ENCODE measurements at regions not wholly inside any gene's neighbourhood (a gene's known extent, or its start where the extent isn't known, plus 50 kb on each side); places are given as distances from the start of the nearest gene placed in this dataset.

GRCh38 chr13:44170731-44171130 is 202.9 kb upstream of the SERP2 start:
- Histone ChIP-seq H3K27ac (ENCODE audit: insufficient read length, low read depth, low read length) (no peak overlapping the region), H2BK120ac (ENCODE audit: low read depth, low read length, poor library complexity, severe bottlenecking) (no peak overlapping the region), H3K9me3 (ENCODE audit: control insufficient read depth, low read depth, low read length) (no peaks in the 10 kb centered on the region), H4K20me1 (ENCODE audit: control insufficient read depth, insufficient read depth, insufficient read length) (no peaks in the 10 kb centered on the region), H4K8ac (replicated peaks; ENCODE audit: insufficient read length, low read depth, low read length) (no peak overlapping the region), H3T11ph (ENCODE audit: low read length) (no peak overlapping the region), H3K4me2 (ENCODE audit: insufficient read depth, insufficient read length, low read length) (no peak overlapping the region), H3K18ac (ENCODE audit: insufficient read length, low read depth, low read length) (no peak overlapping the region), H3K79me1 (ENCODE audit: insufficient read depth, low read depth, low read length, poor library complexity, severe bottlenecking) (no peaks in the 10 kb centered on the region), H3K27me3 (ENCODE audit: insufficient read depth, low read length) (no peaks in the 10 kb centered on the region), H3K4ac (ENCODE audit: low read depth, low read length) (no peak overlapping the region), H4K5ac (ENCODE audit: insufficient read length, low read depth, low read length) (no peak overlapping the region), H3K56ac (ENCODE audit: insufficient read length, low read depth, low read length) (no peak overlapping the region), H2BK15ac (ENCODE audit: low read depth, low read length) (no peak overlapping the region), H2BK12ac (ENCODE audit: insufficient read length, low read depth, low read length) (no peak overlapping the region), H3K4me1 (ENCODE audit: insufficient read depth, low read length) (no peaks in the 10 kb centered on the region), H2BK5ac (ENCODE audit: insufficient read length, low read length) (no peak overlapping the region), H2BK20ac (ENCODE audit: low read depth, low read length, poor library complexity, severe bottlenecking) (no peak overlapping the region), H4K91ac (ENCODE audit: insufficient read length, low read depth, low read length) (no peak overlapping the region), H3K23ac (ENCODE audit: insufficient read length, low read depth, low read length) (no peak overlapping the region), H3K9ac (ENCODE audit: extremely low read depth, insufficient read length, low read length) (no peak overlapping the region), H3K79me2 (ENCODE audit: insufficient read depth, low read length) (no peaks in the 10 kb centered on the region), H2AFZ (ENCODE audit: low read length) (no peak overlapping the region), H2AK5ac (ENCODE audit: insufficient read length, low read length) (no peak overlapping the region), H3K23me2 (ENCODE audit: insufficient read length, low read depth, low read length, poor library complexity, severe bottlenecking) (no peaks in the 10 kb centered on the region), H3K14ac (ENCODE audit: insufficient read depth, low read length) (no peak overlapping the region)
- Mint-ChIP-seq H3K36me3 (ENCODE audit: insufficient read depth in 1 of 3, low read depth in 3 of 3) (peaks cover 0 to 1% (median 0%) of the 10 kb centered on the region in 3 experiments; a peak in 1 of 7 replicates), H3K9me3 (peaks cover 0 to 3% of the 10 kb centered on the region in 2 experiments; a peak in 3 of 5 replicates), H3K4me3 (no peak overlapping the region), H3K27me3 (ENCODE audit: low read depth) (peaks cover 1% of the 10 kb centered on the region; the same call in 1 of the 2 replicates), H3K27ac (no peak overlapping the region), H3K4me1 (peaks cover 2 to 7% of the 10 kb centered on the region in 2 experiments; a peak in 2 of 4 replicates)
- no peak for DNase-seq
- no peak for TF ChIP-seq CTCF (conservative IDR thresholded peaks at IDR 0.05)
- no CpG with 5 or more reads among the region's 1 CpG for WGBS (ENCODE audit: extremely low coverage, insufficient read length, low lambda C conversion rate)

All from H9 (cell line).